ENCODE measurements at regions not wholly inside any gene's neighbourhood (a gene's known extent, or its start where the extent isn't known, plus 50 kb on each side); places are given as distances from the start of the nearest gene placed in this dataset.

- no peak for TF ChIP-seq CTCF (IDR thresholded peaks at IDR 0.05; ENCODE audit: insufficient read depth, low read length, poor library complexity, severe bottlenecking)
- no peak for TF ChIP-seq EZH2phosphoT487 (conservative IDR thresholded peaks at IDR 0.05; ENCODE audit: low read length)
Measured at GRCh38 chr6:126805861-126806260, 312.6 kb upstream of the RSPO3 start.
